ENCODE measurements at regions not wholly inside any gene's neighbourhood (a gene's known extent, or its start where the extent isn't known, plus 50 kb on each side); places are given as distances from the start of the nearest gene placed in this dataset.
"Not testable (repeated sequence)": the region's sequence is repeated elsewhere in the genome, so short reads cannot be mapped to it uniquely, and the experiment has no call there.

GRCh38 chr13:61358599-61358998, 57.0 kb downstream of the PCDH20 start:
- Histone ChIP-seq H3K4me3 (no peak overlapping the region), H3K4me1 (replicated peaks in 1 of 2) (peaks cover 3 to 7% of the 10 kb centered on the region in 2 donors), H3K27ac (no peak overlapping the region)
- in situ Hi-C loops (cut with MboI; ENCODE audit: low pct_unique_long_range_greater_than_20kb in 2 of 9, low sequenced_read_pairs in 9 of 9, unreplicated experiment in 9 of 9), result no loop called here
- no peak for ATAC-seq (replicated peaks in 6 of 8)
- WGBS, 10 experiments, result 0 to 29% (median 13%) methylated on average over 1 of the region's 1 CpG; no CpG with 5 or more reads in 4 of the 10 experiments

- Histone ChIP-seq H3K27ac (no peak overlapping the region), H3K4me3 (no peak overlapping the region), H3K4me1 (replicated peaks in 1 of 2) (no peaks in the 10 kb centered on the region)
- in situ Hi-C loops (cut with MboI; ENCODE audit: low pct_unique_long_range_greater_than_20kb in 2 of 9, low sequenced_read_pairs in 9 of 9, unreplicated experiment in 9 of 9), result no loop called here
- WGBS, 10 experiments, result 4 to 95% (median 83%) methylated on average over 2 to 5 of the region's 5 CpGs
- no peak for ATAC-seq (replicated peaks in 6 of 8)
Observed at GRCh38 chr13:61350341-61350740, 65.3 kb downstream of the PCDH20 start.

GRCh38 chr13:61339054-61339621, 76.5 kb downstream of the PCDH20 start:
- 40 to 100% (median 71%) methylated on average over 1 of the region's 45 CpGs; no CpG with 5 or more reads in 7 of the 10 experiments for WGBS, 10 experiments
- ATAC-seq (replicated peaks in 6 of 8), result no peak
- Histone ChIP-seq H3K27ac (no peak overlapping the region), H3K4me3 (no peak overlapping the region), H3K4me1 (replicated peaks in 1 of 2) (no peaks in the 10 kb centered on the region)
- in situ Hi-C loops (cut with MboI; ENCODE audit: low pct_unique_long_range_greater_than_20kb in 2 of 9, low sequenced_read_pairs in 9 of 9, unreplicated experiment in 9 of 9), result no loop called here

- no peak overlapping the region for H3K27ac ChIP-seq
- no peak for ATAC-seq (replicated peaks in 6 of 8)
- H3K4me1 ChIP-seq (replicated peaks in 1 of 2), result no peaks in the 10 kb centered on the region
- in situ Hi-C loops (cut with MboI; ENCODE audit: low pct_unique_long_range_greater_than_20kb in 2 of 9, low sequenced_read_pairs in 9 of 9, unreplicated experiment in 9 of 9), result no loop called here
- WGBS, 10 experiments, result 0 to 100% (median 100%) methylated on average over 1 of the region's 1 CpG; no CpG with 5 or more reads in 6 of the 10 experiments
- H3K4me3 ChIP-seq, result no peak overlapping the region
Observed at GRCh38 chr13:61316647-61317046, 99.0 kb downstream of the PCDH20 start.

GRCh38 chr13:61294467-61295191, 121.0 kb downstream of the PCDH20 start:
- 0 to 100% (median 60%) methylated on average over 1 to 2 of the region's 2 CpGs; no CpG with 5 or more reads in 1 of the 10 experiments for WGBS, 10 experiments
- in situ Hi-C loops (cut with MboI; ENCODE audit: low pct_unique_long_range_greater_than_20kb in 2 of 9, low sequenced_read_pairs in 9 of 9, unreplicated experiment in 9 of 9), result no loop called here
- no peak for ATAC-seq (replicated peaks in 6 of 8)
- no peak overlapping the region for H3K4me3 ChIP-seq
- no peak overlapping the region for H3K27ac ChIP-seq
- H3K4me1 ChIP-seq (replicated peaks in 1 of 2), result no peaks in the 10 kb centered on the region

GRCh38 chr13:61286148-61286745, 129.4 kb downstream of the PCDH20 start:
- Histone ChIP-seq H3K27ac (no peak overlapping the region), H3K4me3 (no peak overlapping the region), H3K4me1 (replicated peaks in 1 of 2) (no peaks in the 10 kb centered on the region)
- in situ Hi-C loops (cut with MboI; ENCODE audit: low pct_unique_long_range_greater_than_20kb in 2 of 9, low sequenced_read_pairs in 9 of 9, unreplicated experiment in 9 of 9), result no loop called here
- WGBS, 10 experiments, result 0 to 100% (median 40%) methylated on average over 1 to 4 of the region's 4 CpGs; no CpG with 5 or more reads in 1 of the 10 experiments
- ATAC-seq (replicated peaks in 6 of 8), result peak in 1 of 8 experiments; percentile 76

- Histone ChIP-seq H3K4me3 (no peak overlapping the region), H3K4me1 (replicated peaks in 1 of 2) (no peaks in the 10 kb centered on the region), H3K27ac (no peak overlapping the region)
- ATAC-seq (replicated peaks in 6 of 8), result no peak
- WGBS, 10 experiments, result 18 to 100% (median 83%) methylated on average over 1 to 5 of the region's 5 CpGs
- in situ Hi-C loops (cut with MboI; ENCODE audit: low pct_unique_long_range_greater_than_20kb in 2 of 9, low sequenced_read_pairs in 9 of 9, unreplicated experiment in 9 of 9), result no loop called here
Observed at GRCh38 chr13:61277586-61278276, 137.9 kb downstream of the PCDH20 start.

GRCh38 chr13:61277088-61277487, 138.6 kb downstream of the PCDH20 start:
- Histone ChIP-seq H3K4me3 (no peak overlapping the region), H3K27ac (no peak overlapping the region), H3K4me1 (replicated peaks in 1 of 2) (no peaks in the 10 kb centered on the region)
- in situ Hi-C loops (cut with MboI; ENCODE audit: low pct_unique_long_range_greater_than_20kb in 2 of 9, low sequenced_read_pairs in 9 of 9, unreplicated experiment in 9 of 9), result no loop called here
- WGBS, 10 experiments, result 0 to 100% (median 38%) methylated on average over 1 of the region's 1 CpG; no CpG with 5 or more reads in 3 of the 10 experiments
- ATAC-seq (replicated peaks in 6 of 8), result no peak

GRCh38 chr13:61276401-61276800, 139.2 kb downstream of the PCDH20 start:
- Histone ChIP-seq H3K4me1 (replicated peaks in 1 of 2) (no peaks in the 10 kb centered on the region), H3K27ac (no peak overlapping the region), H3K4me3 (no peak overlapping the region)
- ATAC-seq (replicated peaks in 6 of 8), result no peak
- in situ Hi-C loops (cut with MboI; ENCODE audit: low pct_unique_long_range_greater_than_20kb in 2 of 9, low sequenced_read_pairs in 9 of 9, unreplicated experiment in 9 of 9), result no loop called here
- WGBS, 10 experiments, result 0 to 100% (median 81%) methylated on average over 2 of the region's 2 CpGs; no CpG with 5 or more reads in 1 of the 10 experiments

- Histone ChIP-seq H3K4me1 (replicated peaks in 1 of 2) (no peaks in the 10 kb centered on the region), H3K4me3 (no peak overlapping the region), H3K27ac (no peak overlapping the region)
- no peak for ATAC-seq (replicated peaks in 6 of 8)
- in situ Hi-C loops (cut with MboI; ENCODE audit: low pct_unique_long_range_greater_than_20kb in 2 of 9, low sequenced_read_pairs in 9 of 9, unreplicated experiment in 9 of 9), result no loop called here
- WGBS, 10 experiments, result 0 to 88% (median 25%) methylated on average over 1 to 2 of the region's 2 CpGs; no CpG with 5 or more reads in 3 of the 10 experiments
Observed at GRCh38 chr13:61275736-61276135, 139.9 kb downstream of the PCDH20 start.

- H3K4me1 ChIP-seq (replicated peaks in 1 of 2), result no peaks in the 10 kb centered on the region
- H3K4me3 ChIP-seq, result no peak overlapping the region
- ATAC-seq (replicated peaks in 6 of 8), result no peak
- H3K27ac ChIP-seq, result no peak overlapping the region
- in situ Hi-C loops (cut with MboI; ENCODE audit: low pct_unique_long_range_greater_than_20kb in 2 of 9, low sequenced_read_pairs in 9 of 9, unreplicated experiment in 9 of 9), result no loop called here
- 0 to 94% (median 28%) methylated on average over 1 to 5 of the region's 5 CpGs; no CpG with 5 or more reads in 3 of the 10 experiments for WGBS, 10 experiments
Observed at GRCh38 chr13:61275251-61275650, 140.4 kb downstream of the PCDH20 start.

- H3K4me3 ChIP-seq; H3K4me1 ChIP-seq (replicated peaks in 1 of 2); ATAC-seq (replicated peaks in 6 of 8); H3K27ac ChIP-seq: not testable (repeated sequence)
- in situ Hi-C loops (cut with MboI; ENCODE audit: low pct_unique_long_range_greater_than_20kb in 2 of 9, low sequenced_read_pairs in 9 of 9, unreplicated experiment in 9 of 9), result loop anchor here in 1 of 9 experiments (25.0 kb wide), 1 partner anchor 105 kb away; no protein-coding TSS in a partner anchor
- 0 to 93% (median 36%) methylated on average over 1 to 4 of the region's 6 CpGs; no CpG with 5 or more reads in 4 of the 10 experiments for WGBS, 10 experiments
Observed at GRCh38 chr13:61266896-61267295, 148.8 kb downstream of the PCDH20 start.
